PC-9 (cell line): ENCODE measurements at regions not wholly inside any gene's neighbourhood (a gene's known extent, or its start where the extent isn't known, plus 50 kb on each side); places are given as distances from the start of the nearest gene placed in this dataset.
A peak's percentile ranks its signal among the peaks of the same experiment; 100 is the strongest.

Source experiments
- CTCF ChIP-seq: fragments of 200-600 bp; sonication (generic); conservative IDR thresholded peaks from 2 replicates; pipeline ENCODE4 v1.6.1; 2017; ENCODE audit warnings: mixed run types, antibody characterized with exemption, mild to moderate bottlenecking, moderate library complexity
- EZH2 ChIP-seq: fragments of 200-600 bp; sonication (generic); IDR thresholded peaks from 2 replicates; pipeline ENCODE4 v1.8.0; 2017; ENCODE audit warnings: antibody characterized with exemption, low read depth

GRCh38 chr3:84077479-84077878, 881.3 kb upstream of the CADM2 start:
- TF ChIP-seq CTCF (peak; percentile 60), EZH2 (no peak)
